ENCODE measurements at regions not wholly inside any gene's neighbourhood (a gene's known extent, or its start where the extent isn't known, plus 50 kb on each side); places are given as distances from the start of the nearest gene placed in this dataset.
A peak's percentile ranks its signal among the peaks of the same experiment; 100 is the strongest.

- ATAC-seq, result no peak
- TF ChIP-seq OSR1 (CRISPR knock-in tag; IDR thresholded peaks at IDR 0.05) (no peak), TOX (CRISPR knock-in tag; IDR thresholded peaks at IDR 0.05; ENCODE audit: borderline replicate concordance) (no peak), ZNF8 (CRISPR knock-in tag; IDR thresholded peaks at IDR 0.05) (no peak), ZC3H10 (CRISPR knock-in tag; IDR thresholded peaks at IDR 0.05) (no peak), ARNTL (CRISPR knock-in tag; IDR thresholded peaks at IDR 0.05; ENCODE audit: borderline replicate concordance, low read depth) (no peak)
These were observed 606.9 kb downstream of the FSCB start for GRCh38 chr14:43900173-43900655.

- ATAC-seq, result no peak
These were observed 608.4 kb downstream of the FSCB start for GRCh38 chr14:43898687-43899086.

GRCh38 chr14:43896044-43896443, 611.0 kb downstream of the FSCB start:
- ATAC-seq, result no peak
- TF ChIP-seq ZFP3 (CRISPR knock-in tag; IDR thresholded peaks at IDR 0.05) (no peak), ZC3H10 (CRISPR knock-in tag; IDR thresholded peaks at IDR 0.05) (no peak)

More at GRCh38 chr14:43898687-43899086, 608.4 kb downstream of the FSCB start:
- TF ChIP-seq ZNF565 (CRISPR knock-in tag; conservative IDR thresholded peaks at IDR 0.05; ENCODE audit: low read depth), result no peak

- TF ChIP-seq GLIS3 (CRISPR knock-in tag; IDR thresholded peaks at IDR 0.05) (no peak), ZFP30 (CRISPR knock-in tag; IDR thresholded peaks at IDR 0.05) (no peak), TSHZ2 (CRISPR knock-in tag; IDR thresholded peaks at IDR 0.05) (no peak), TOX (CRISPR knock-in tag; IDR thresholded peaks at IDR 0.05; ENCODE audit: borderline replicate concordance) (no peak), BACH2 (CRISPR knock-in tag; IDR thresholded peaks at IDR 0.05; ENCODE audit: borderline replicate concordance) (no peak), ZNF565 (CRISPR knock-in tag; conservative IDR thresholded peaks at IDR 0.05; ENCODE audit: low read depth) (no peak), ZC3H10 (CRISPR knock-in tag; IDR thresholded peaks at IDR 0.05) (no peak), ESRRG (CRISPR knock-in tag; IDR thresholded peaks at IDR 0.05) (no peak), CSRNP3 (CRISPR knock-in tag; IDR thresholded peaks at IDR 0.05) (no peak), RARB (CRISPR knock-in tag; IDR thresholded peaks at IDR 0.05) (no peak), PATZ1 (CRISPR knock-in tag; IDR thresholded peaks at IDR 0.05; ENCODE audit: borderline replicate concordance) (no peak), CSDC2 (CRISPR knock-in tag; IDR thresholded peaks at IDR 0.05) (no peak), CREB5 (CRISPR knock-in tag; IDR thresholded peaks at IDR 0.05; ENCODE audit: low read depth) (no peak), OSR1 (CRISPR knock-in tag; IDR thresholded peaks at IDR 0.05) (no peak), TCF4 (CRISPR knock-in tag; IDR thresholded peaks at IDR 0.05; ENCODE audit: borderline replicate concordance) (no peak), ARNTL (CRISPR knock-in tag; IDR thresholded peaks at IDR 0.05; ENCODE audit: borderline replicate concordance, low read depth) (no peak), POU6F1 (CRISPR knock-in tag; IDR thresholded peaks at IDR 0.05; ENCODE audit: borderline replicate concordance, low read depth) (no peak)
- ATAC-seq, result peak; percentile 58; the same call in 2 of the 3 replicates
These were observed 612.5 kb downstream of the FSCB start for GRCh38 chr14:43894534-43894933.
